Vagina (tissue), 2 donors: ENCODE measurements at regions not wholly inside any gene's neighbourhood (a gene's known extent, or its start where the extent isn't known, plus 50 kb on each side); places are given as distances from the start of the nearest gene placed in this dataset.

Source experiments
- DNase-seq, 2 donors: peaks; one replicate each; pipeline ENCODE4 v3.0.0-alpha.2; 2017; ENCODE audit errors: extremely low spot score in 2 of 2
- H3K27ac ChIP-seq: fragments of 200-600 bp; sonication (generic); one replicate; pipeline ENCODE4 v1.5.1; 2019
- H3K27me3 ChIP-seq: fragments of 200-600 bp; sonication (generic); one replicate; pipeline ENCODE4 v1.5.1; 2019
- H3K36me3 ChIP-seq, 2 donors: fragments of 200-600 bp; sonication (generic); one replicate each; pipeline ENCODE4 v1.5.1; 2017 to 2019
- H3K4me1 ChIP-seq: fragments of 200-600 bp; sonication (generic); one replicate; pipeline ENCODE4 v1.5.1; 2019
- H3K4me3 ChIP-seq, 2 donors: fragments of 200-600 bp; sonication (generic); 1 replicate in 1 of 2; 2 replicates in 1 of 2; pipeline ENCODE4 v1.5.1; 2016 to 2019
- H3K9me3 ChIP-seq: fragments of 200-600 bp; sonication (generic); one replicate; pipeline ENCODE4 v1.5.1; 2019
- CTCF ChIP-seq, 3 experiments: fragments of 450-650 bp in 2 of 3; fragments of 200-600 bp in 1 of 3; sonication (generic) in 1 of 3; IDR thresholded peaks; one replicate each; pipeline ENCODE4 v1.5.1; 2017 to 2019; ENCODE audit warnings: antibody characterized with exemption in 3 of 3, mild to moderate bottlenecking in 2 of 3, moderate library complexity in 2 of 3
- POLR2A ChIP-seq, 2 donors: fragments of 450-650 bp; IDR thresholded peaks; one replicate each; pipeline ENCODE4 v1.6.1; 2017; ENCODE audit warnings: antibody characterized with exemption in 2 of 2, mild to moderate bottlenecking in 2 of 2, moderate library complexity in 2 of 2
- POLR2AphosphoS5 ChIP-seq, 2 donors: sonication (generic); formaldehyde crosslinking; IDR thresholded peaks; one replicate each; pipeline ENCODE4 v1.9.0; 2017; ENCODE audit warnings: antibody characterized with exemption in 2 of 2, mild to moderate bottlenecking in 2 of 2, low read depth in 1 of 2; ENCODE audit not compliant: insufficient read depth in 1 of 2
- intact Hi-C: fragments of 100-400 bp; cut with DNase I; formaldehyde crosslinking; loops from one replicate; pipeline ENCODE4 v1.15.1; 2023

DNA sequence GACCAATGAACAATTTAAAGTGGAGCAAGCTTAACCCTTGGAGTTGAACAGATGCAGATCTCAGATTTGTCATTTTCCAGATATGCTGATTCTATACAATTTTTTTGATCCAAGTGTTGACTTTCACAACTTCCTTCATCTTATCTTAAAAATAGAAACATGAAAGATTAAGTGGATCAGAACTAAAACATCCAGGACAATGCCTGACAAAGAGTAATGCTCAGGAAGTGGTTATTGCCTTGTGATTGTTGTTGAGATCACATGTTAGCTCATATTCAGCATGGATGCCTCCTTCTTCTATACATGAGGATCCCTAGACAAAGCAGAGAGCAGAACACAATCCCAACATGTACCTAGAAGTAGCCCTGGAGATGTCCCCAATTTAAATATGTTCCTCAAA is 160.9 kb downstream of the PPARGC1A start:
- intact Hi-C loops, result no loop called here
- Histone ChIP-seq H3K27ac (no peak overlapping the region), H3K36me3 (no peaks in the 10 kb centered on the region), H3K27me3 (no peaks in the 10 kb centered on the region), H3K9me3 (no peaks in the 10 kb centered on the region), H3K4me3 (no peak overlapping the region), H3K4me1 (no peaks in the 10 kb centered on the region)
- no peak for TF ChIP-seq POLR2AphosphoS5 (IDR thresholded peaks at IDR 0.05; ENCODE audit: insufficient read depth in 1 of 2, low read depth in 1 of 2)
- TF ChIP-seq POLR2A (IDR thresholded peaks at IDR 0.05), result no peak
- no peak for DNase-seq

DNA sequence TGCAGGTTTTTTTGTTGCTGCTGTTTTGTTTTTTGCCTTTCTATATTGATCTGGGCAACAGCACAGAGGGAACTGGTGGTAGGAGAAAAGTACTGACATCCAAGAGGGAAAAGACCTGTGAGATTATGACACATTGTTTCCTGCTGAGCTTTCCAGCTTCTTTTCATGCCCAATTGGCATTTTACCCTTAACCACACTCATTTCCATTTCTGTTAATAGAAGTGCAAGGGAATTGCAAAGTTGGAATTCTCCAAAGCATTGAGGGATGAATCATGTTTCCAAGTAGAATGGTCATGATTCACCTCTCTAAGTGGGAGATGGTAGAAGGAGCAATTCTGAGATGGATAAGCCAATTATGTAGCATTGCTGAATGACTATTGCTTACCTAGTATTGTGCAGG is 161.5 kb downstream of the PPARGC1A start:
- no peak for TF ChIP-seq POLR2AphosphoS5 (IDR thresholded peaks at IDR 0.05; ENCODE audit: insufficient read depth in 1 of 2, low read depth in 1 of 2)
- no peak for TF ChIP-seq POLR2A (IDR thresholded peaks at IDR 0.05)
- TF ChIP-seq CTCF (IDR thresholded peaks at IDR 0.05), result no peak

GRCh38 chr4:23720556-23720955 is 169.3 kb downstream of the PPARGC1A start:
- intact Hi-C loops, result no loop called here

More for the DNA sequence above, 161.5 kb downstream of the PPARGC1A start:
- intact Hi-C loops, result no loop called here
- DNase-seq, result no peak
- Histone ChIP-seq H3K36me3 (no peaks in the 10 kb centered on the region), H3K9me3 (no peaks in the 10 kb centered on the region), H3K4me1 (no peaks in the 10 kb centered on the region), H3K4me3 (no peak overlapping the region), H3K27me3 (no peaks in the 10 kb centered on the region), H3K27ac (no peak overlapping the region)

GRCh38 chr4:23718435-23718834 is 171.4 kb downstream of the PPARGC1A start:
- H3K9me3 ChIP-seq, result no peaks in the 10 kb centered on the region
- intact Hi-C loops, result no loop called here
- no peaks in the 10 kb centered on the region for H3K36me3 ChIP-seq
- no peak overlapping the region for H3K27ac ChIP-seq
- H3K27me3 ChIP-seq, result no peaks in the 10 kb centered on the region
- no peak for DNase-seq
- no peaks in the 10 kb centered on the region for H3K4me1 ChIP-seq
- no peak overlapping the region for H3K4me3 ChIP-seq
- TF ChIP-seq POLR2A (IDR thresholded peaks at IDR 0.05) (no peak), CTCF (IDR thresholded peaks at IDR 0.05) (no peak), POLR2AphosphoS5 (IDR thresholded peaks at IDR 0.05; ENCODE audit: insufficient read depth in 1 of 2, low read depth in 1 of 2) (no peak)

More at GRCh38 chr4:23720556-23720955, 169.3 kb downstream of the PPARGC1A start:
- TF ChIP-seq POLR2AphosphoS5 (IDR thresholded peaks at IDR 0.05; ENCODE audit: insufficient read depth in 1 of 2, low read depth in 1 of 2), result no peak
- TF ChIP-seq CTCF (IDR thresholded peaks at IDR 0.05), result no peak
- no peak for TF ChIP-seq POLR2A (IDR thresholded peaks at IDR 0.05)
- Histone ChIP-seq H3K4me3 (no peak overlapping the region), H3K27ac (no peak overlapping the region), H3K36me3 (no peaks in the 10 kb centered on the region), H3K27me3 (no peaks in the 10 kb centered on the region), H3K9me3 (no peaks in the 10 kb centered on the region), H3K4me1 (no peaks in the 10 kb centered on the region)
- DNase-seq, result no peak

DNA sequence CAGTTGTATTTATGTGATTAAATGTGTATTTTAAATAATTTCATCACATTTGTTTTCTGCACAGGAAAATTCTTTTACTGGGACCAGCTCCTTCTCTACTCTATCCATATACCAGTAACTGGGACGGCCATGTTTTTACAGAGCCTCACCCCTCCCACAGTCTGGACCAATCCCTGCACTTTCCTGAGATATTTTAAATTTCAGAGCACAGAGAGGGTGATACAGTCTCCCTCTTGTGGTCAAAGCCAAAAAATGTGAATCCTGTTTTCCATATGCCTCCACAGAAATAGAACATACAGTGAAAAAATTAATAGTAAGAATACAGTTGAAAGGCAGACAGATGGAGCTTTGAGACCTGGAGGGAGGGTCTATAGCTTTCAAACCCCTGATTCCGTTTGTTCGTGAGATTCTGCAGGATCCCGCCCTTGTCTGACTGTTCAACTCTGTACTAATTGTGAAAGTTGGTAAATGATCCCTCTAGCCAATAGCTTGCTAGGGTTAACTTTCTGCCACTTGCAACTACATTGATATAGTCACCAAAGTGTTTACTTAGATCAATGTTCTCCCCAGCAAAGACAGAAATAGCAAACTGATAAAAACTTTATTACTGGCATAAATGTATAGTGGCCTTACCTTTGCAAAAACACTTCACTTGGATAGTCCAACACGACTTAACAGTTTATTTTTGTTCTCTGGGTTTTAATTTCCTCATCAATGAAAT is 172.2 kb downstream of the PPARGC1A start:
- no peak overlapping the region for H3K27ac ChIP-seq
- no peaks in the 10 kb centered on the region for H3K4me1 ChIP-seq
- TF ChIP-seq CTCF (IDR thresholded peaks at IDR 0.05), result no peak
- no peak for TF ChIP-seq POLR2AphosphoS5 (IDR thresholded peaks at IDR 0.05; ENCODE audit: insufficient read depth in 1 of 2, low read depth in 1 of 2)
- no peak for TF ChIP-seq POLR2A (IDR thresholded peaks at IDR 0.05)
- intact Hi-C loops, result no loop called here
- no peaks in the 10 kb centered on the region for H3K36me3 ChIP-seq
- no peak for DNase-seq
- H3K9me3 ChIP-seq, result no peaks in the 10 kb centered on the region
- H3K27me3 ChIP-seq, result no peaks in the 10 kb centered on the region
- H3K4me3 ChIP-seq, result no peak overlapping the region
